ENCODE measurements at regions not wholly inside any gene's neighbourhood (a gene's known extent, or its start where the extent isn't known, plus 50 kb on each side); places are given as distances from the start of the nearest gene placed in this dataset.

- DNase-seq, result no peak
These were observed 65.9 kb upstream of the LRRC3B start for GRCh38 chr3:26556637-26557036.

GRCh38 chr3:26558257-26558656 lies 64.3 kb upstream of the LRRC3B start:
- no peak for DNase-seq

GRCh38 chr3:26559227-26559626 lies 63.3 kb upstream of the LRRC3B start:
- no peak for DNase-seq

GRCh38 chr3:26560081-26560480 lies 62.5 kb upstream of the LRRC3B start:
- no peak for DNase-seq

- no peak for DNase-seq
These were observed 60.4 kb upstream of the LRRC3B start for GRCh38 chr3:26562021-26562768.
